ENCODE measurements at regions not wholly inside any gene's neighbourhood (a gene's known extent, or its start where the extent isn't known, plus 50 kb on each side); places are given as distances from the start of the nearest gene placed in this dataset.

- H3K9ac ChIP-seq (ENCODE audit: low read depth in 2 of 2, low read length in 2 of 2), result no peak overlapping the region
- H3K4me1 ChIP-seq, result no peaks in the 10 kb centered on the region
- H3K27ac ChIP-seq, result no peak overlapping the region
- intact Hi-C loops (cut with DNase I), result no loop called here
- TF ChIP-seq, protein P1, sequence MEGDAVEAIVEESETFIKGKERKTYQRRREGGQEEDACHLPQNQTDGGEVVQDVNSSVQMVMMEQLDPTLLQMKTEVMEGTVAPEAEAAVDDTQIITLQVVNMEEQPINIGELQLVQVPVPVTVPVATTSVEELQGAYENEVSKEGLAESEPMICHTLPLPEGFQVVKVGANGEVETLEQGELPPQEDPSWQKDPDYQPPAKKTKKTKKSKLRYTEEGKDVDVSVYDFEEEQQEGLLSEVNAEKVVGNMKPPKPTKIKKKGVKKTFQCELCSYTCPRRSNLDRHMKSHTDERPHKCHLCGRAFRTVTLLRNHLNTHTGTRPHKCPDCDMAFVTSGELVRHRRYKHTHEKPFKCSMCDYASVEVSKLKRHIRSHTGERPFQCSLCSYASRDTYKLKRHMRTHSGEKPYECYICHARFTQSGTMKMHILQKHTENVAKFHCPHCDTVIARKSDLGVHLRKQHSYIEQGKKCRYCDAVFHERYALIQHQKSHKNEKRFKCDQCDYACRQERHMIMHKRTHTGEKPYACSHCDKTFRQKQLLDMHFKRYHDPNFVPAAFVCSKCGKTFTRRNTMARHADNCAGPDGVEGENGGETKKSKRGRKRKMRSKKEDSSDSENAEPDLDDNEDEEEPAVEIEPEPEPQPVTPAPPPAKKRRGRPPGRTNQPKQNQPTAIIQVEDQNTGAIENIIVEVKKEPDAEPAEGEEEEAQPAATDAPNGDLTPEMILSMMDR (IDR thresholded peaks at IDR 0.05), result no peak
- H3K9me3 ChIP-seq, result no peaks in the 10 kb centered on the region
- no peak overlapping the region for H3K4me3 ChIP-seq
- no peaks in the 10 kb centered on the region for H3K36me3 ChIP-seq
- no peak for DNase-seq
- no peaks in the 10 kb centered on the region for H3K27me3 ChIP-seq
Observed at GRCh38 chr18:44396550-44396949, 284.1 kb upstream of the SETBP1 start.

DNA sequence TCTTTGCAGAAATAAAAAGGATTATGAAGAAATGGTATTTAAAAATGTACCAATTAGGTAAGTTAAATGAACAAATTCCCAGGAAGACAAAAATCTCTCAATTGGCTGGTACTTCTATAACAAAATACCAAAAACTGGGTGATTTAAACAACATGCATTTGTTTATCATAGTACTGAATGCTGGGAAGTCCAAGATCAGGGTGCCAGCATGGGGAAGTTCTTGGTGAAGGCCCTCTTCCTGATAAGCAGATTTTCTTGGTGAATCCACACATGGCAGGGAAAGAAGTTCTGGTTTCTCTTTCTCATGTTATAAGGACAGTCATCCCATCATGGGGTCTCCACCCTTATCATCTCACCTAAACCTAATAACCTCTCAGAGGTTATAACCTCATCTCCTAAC lies 271.6 kb upstream of the SETBP1 start:
- Histone ChIP-seq H3K4me1 (no peaks in the 10 kb centered on the region), H3K27me3 (no peaks in the 10 kb centered on the region), H3K9ac (ENCODE audit: low read depth in 2 of 2, low read length in 2 of 2) (no peak overlapping the region), H3K9me3 (no peaks in the 10 kb centered on the region), H3K36me3 (no peaks in the 10 kb centered on the region), H3K4me3 (no peak overlapping the region), H3K27ac (no peak overlapping the region)
- TF ChIP-seq, protein P1 (IDR thresholded peaks at IDR 0.05), result no peak
- no peak for DNase-seq
- intact Hi-C loops (cut with DNase I), result no loop called here

GRCh38 chr18:44409515-44409914 lies 271.2 kb upstream of the SETBP1 start:
- Histone ChIP-seq H3K4me1 (no peaks in the 10 kb centered on the region), H3K27me3 (no peaks in the 10 kb centered on the region), H3K4me3 (no peak overlapping the region), H3K9me3 (no peaks in the 10 kb centered on the region), H3K36me3 (no peaks in the 10 kb centered on the region), H3K27ac (no peak overlapping the region), H3K9ac (ENCODE audit: low read depth in 2 of 2, low read length in 2 of 2) (no peak overlapping the region)
- DNase-seq, result no peak
- intact Hi-C loops (cut with DNase I), result no loop called here
- TF ChIP-seq, protein P1 (IDR thresholded peaks at IDR 0.05), result no peak

DNA sequence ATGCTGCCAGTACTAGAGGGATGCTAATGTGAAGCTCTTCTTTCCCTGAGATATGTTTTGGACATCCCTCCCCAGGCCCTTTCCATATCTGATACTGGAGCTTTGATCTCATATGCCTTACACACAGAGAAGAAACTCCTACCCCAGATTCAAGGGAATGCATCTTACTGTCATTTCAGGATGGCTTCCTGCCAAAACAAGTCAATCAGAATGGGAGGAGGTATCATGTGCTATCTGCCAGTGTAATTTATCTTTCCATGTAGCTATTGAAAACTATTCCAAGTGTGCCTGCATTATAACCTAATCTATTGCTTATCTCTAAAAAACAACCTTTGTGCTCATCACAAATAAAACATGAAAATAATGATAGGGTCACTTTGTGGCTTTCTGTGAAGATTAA lies 269.9 kb upstream of the SETBP1 start:
- Histone ChIP-seq H3K4me1 (no peaks in the 10 kb centered on the region), H3K4me3 (no peak overlapping the region), H3K36me3 (no peaks in the 10 kb centered on the region), H3K9ac (ENCODE audit: low read depth in 2 of 2, low read length in 2 of 2) (no peak overlapping the region), H3K27ac (no peak overlapping the region), H3K9me3 (no peaks in the 10 kb centered on the region), H3K27me3 (no peaks in the 10 kb centered on the region)
- TF ChIP-seq, protein P1 (IDR thresholded peaks at IDR 0.05), result no peak
- DNase-seq, result no peak
- intact Hi-C loops (cut with DNase I), result no loop called here

GRCh38 chr18:44411262-44411905 lies 269.3 kb upstream of the SETBP1 start:
- H3K9me3 ChIP-seq, result no peaks in the 10 kb centered on the region

More at GRCh38 chr18:44411262-44411905, 269.3 kb upstream of the SETBP1 start:
- H3K36me3 ChIP-seq, result no peaks in the 10 kb centered on the region
- no peaks in the 10 kb centered on the region for H3K27me3 ChIP-seq
- H3K4me3 ChIP-seq, result no peak overlapping the region
- DNase-seq, result no peak
- TF ChIP-seq, protein P1 (IDR thresholded peaks at IDR 0.05), result no peak
- no peak overlapping the region for H3K9ac ChIP-seq (ENCODE audit: low read depth in 2 of 2, low read length in 2 of 2)
- no peak overlapping the region for H3K27ac ChIP-seq
- H3K4me1 ChIP-seq, result no peaks in the 10 kb centered on the region
- intact Hi-C loops (cut with DNase I), result no loop called here
